Stomach smooth muscle (tissue), 2 donors: ENCODE measurements at regions not wholly inside any gene's neighbourhood (a gene's known extent, or its start where the extent isn't known, plus 50 kb on each side); places are given as distances from the start of the nearest gene placed in this dataset.

ENCODE experiments used
- H3K27ac ChIP-seq: one replicate; pipeline ENCODE4 v1.7.0; 2013; ENCODE audit warnings: mild to moderate bottlenecking, low read length, inconsistent platforms
- H3K27me3 ChIP-seq, 2 donors: one replicate each; pipeline ENCODE4 v1.7.0; 2013; ENCODE audit warnings: low read length in 2 of 2; ENCODE audit not compliant: insufficient read depth in 2 of 2, control insufficient read depth in 1 of 2
- H3K36me3 ChIP-seq, 2 donors: one replicate each; pipeline ENCODE4 v1.7.0; 2013; ENCODE audit warnings: low read length in 2 of 2; ENCODE audit not compliant: control insufficient read depth in 2 of 2, insufficient read depth in 2 of 2
- H3K4me1 ChIP-seq: one replicate; pipeline ENCODE4 v1.7.0; 2013; ENCODE audit warnings: low read length; ENCODE audit not compliant: control insufficient read depth, insufficient read depth
- H3K4me3 ChIP-seq, 2 donors: one replicate each; pipeline ENCODE4 v1.7.0; 2013; ENCODE audit warnings: low read length in 2 of 2
- H3K9ac ChIP-seq, 2 donors: one replicate each; pipeline ENCODE4 v1.7.0; 2013; ENCODE audit warnings: low read length in 2 of 2, mild to moderate bottlenecking in 1 of 2
- H3K9me3 ChIP-seq, 2 donors: one replicate each; pipeline ENCODE4 v1.7.0; 2013; ENCODE audit warnings: low read length in 2 of 2; ENCODE audit not compliant: control insufficient read depth in 2 of 2
- donor health status: healthy.
- donor health status: Pancreatic carcinoma.

DNA sequence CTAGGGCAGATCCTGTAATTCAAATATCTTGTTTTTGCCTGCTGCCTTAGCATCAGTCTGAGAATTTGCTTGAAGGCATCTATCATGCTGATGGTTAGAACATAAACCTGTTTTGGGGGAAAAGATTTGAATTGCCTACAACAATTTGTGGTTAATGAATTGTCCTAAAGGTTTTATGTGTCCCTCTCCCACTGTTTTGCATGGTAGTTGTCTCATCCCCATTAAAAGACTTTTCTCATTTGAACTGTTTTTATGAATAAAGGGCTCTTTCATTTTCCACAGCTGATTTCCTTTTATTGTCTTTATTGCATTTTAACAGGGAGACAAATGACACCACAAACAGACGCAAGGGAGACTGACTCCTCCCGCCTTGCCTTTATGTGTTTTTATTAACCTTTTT, 275.6 kb downstream of the PIK3C3 start:
- H3K4me1 ChIP-seq: no peaks in the 10 kb centered on the region
- no peak overlapping the region for H3K27ac ChIP-seq
- H3K4me3 ChIP-seq: no peak overlapping the region
- H3K9me3 ChIP-seq: no peaks in the 10 kb centered on the region
- H3K36me3 ChIP-seq: no peaks in the 10 kb centered on the region
- H3K9ac ChIP-seq: no peak overlapping the region
- H3K27me3 ChIP-seq: no peaks in the 10 kb centered on the region

DNA sequence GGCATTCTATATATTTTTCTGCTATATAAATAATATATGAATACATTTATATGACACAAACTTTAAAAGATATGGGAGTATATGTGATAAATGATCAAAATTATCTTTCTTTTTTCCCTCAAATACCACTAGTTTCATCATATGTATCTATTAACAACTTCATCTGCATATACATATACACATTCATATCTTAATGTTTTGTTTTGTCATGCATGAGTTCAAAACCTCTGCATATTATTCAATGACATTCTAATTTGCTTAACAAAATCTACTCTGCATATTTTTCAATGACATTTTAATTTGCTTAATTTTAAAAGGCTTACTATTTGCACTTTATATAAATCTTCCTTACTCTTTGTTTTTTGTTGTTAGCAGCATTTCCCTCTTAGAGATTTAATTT, 276.2 kb downstream of the PIK3C3 start:
- no peaks in the 10 kb centered on the region for H3K4me1 ChIP-seq
- H3K36me3 ChIP-seq: no peaks in the 10 kb centered on the region
- no peak overlapping the region for H3K4me3 ChIP-seq
- H3K9ac ChIP-seq: no peak overlapping the region
- H3K27me3 ChIP-seq: no peaks in the 10 kb centered on the region
- H3K9me3 ChIP-seq: no peaks in the 10 kb centered on the region
- no peak overlapping the region for H3K27ac ChIP-seq

DNA sequence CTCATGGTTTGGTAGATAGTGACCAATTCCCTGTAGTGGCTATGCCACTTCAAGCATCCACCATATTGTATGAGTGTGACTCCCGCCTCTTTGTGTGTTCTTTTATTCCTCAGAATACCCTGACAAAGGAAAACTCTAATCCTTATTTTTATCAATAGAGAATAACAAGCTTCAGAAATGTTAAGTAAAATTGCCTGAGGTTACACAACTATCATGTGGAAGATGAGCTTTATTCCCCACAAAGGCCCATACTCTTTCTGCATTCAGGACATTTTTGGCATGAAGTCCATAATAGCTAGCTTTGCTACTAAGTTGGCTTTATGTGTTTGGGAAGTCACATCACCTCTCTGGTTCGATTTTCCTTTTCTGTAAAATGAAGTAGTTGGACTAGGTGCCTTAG, 276.8 kb downstream of the PIK3C3 start:
- no peaks in the 10 kb centered on the region for H3K36me3 ChIP-seq
- no peaks in the 10 kb centered on the region for H3K27me3 ChIP-seq
- no peaks in the 10 kb centered on the region for H3K4me1 ChIP-seq

DNA sequence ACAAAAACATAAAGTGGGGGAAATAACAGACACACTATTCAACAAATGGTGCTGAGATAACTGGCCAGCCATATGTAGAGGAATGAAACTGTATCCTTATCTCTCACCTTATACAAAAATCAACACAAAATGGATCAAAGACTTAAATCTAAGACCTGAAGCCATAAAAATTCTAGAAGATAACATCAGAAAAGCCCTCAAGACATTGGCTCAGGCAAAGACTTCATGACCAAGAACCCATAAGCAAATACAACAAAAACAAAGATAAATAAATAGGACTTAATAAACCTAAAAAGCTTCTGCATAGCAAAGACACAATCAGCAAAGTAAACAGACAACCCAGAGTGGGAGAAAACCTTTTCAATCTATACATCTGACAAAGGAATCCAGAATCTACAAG, 278.9 kb downstream of the PIK3C3 start:
- no peak overlapping the region for H3K4me3 ChIP-seq
- no peak overlapping the region for H3K27ac ChIP-seq
- H3K4me1 ChIP-seq: no peaks in the 10 kb centered on the region
- H3K36me3 ChIP-seq: no peaks in the 10 kb centered on the region
- H3K27me3 ChIP-seq: no peaks in the 10 kb centered on the region
- no peaks in the 10 kb centered on the region for H3K9me3 ChIP-seq
- no peak overlapping the region for H3K9ac ChIP-seq

More for the DNA sequence above, 276.8 kb downstream of the PIK3C3 start:
- no peak overlapping the region for H3K27ac ChIP-seq
- no peaks in the 10 kb centered on the region for H3K9me3 ChIP-seq
- no peak overlapping the region for H3K9ac ChIP-seq
- H3K4me3 ChIP-seq: no peak overlapping the region

GRCh38 chr18:42242758-42243157, 287.7 kb downstream of the PIK3C3 start:
- H3K4me1 ChIP-seq: no peaks in the 10 kb centered on the region
- no peaks in the 10 kb centered on the region for H3K9me3 ChIP-seq
- H3K36me3 ChIP-seq: no peaks in the 10 kb centered on the region
- H3K27me3 ChIP-seq: no peaks in the 10 kb centered on the region
- no peak overlapping the region for H3K4me3 ChIP-seq
- no peak overlapping the region for H3K27ac ChIP-seq
- no peak overlapping the region for H3K9ac ChIP-seq

- no peak overlapping the region for H3K27ac ChIP-seq
- no peak overlapping the region for H3K9ac ChIP-seq
- H3K9me3 ChIP-seq: no peaks in the 10 kb centered on the region
- H3K27me3 ChIP-seq: no peaks in the 10 kb centered on the region
- H3K4me1 ChIP-seq: no peaks in the 10 kb centered on the region
- no peak overlapping the region for H3K4me3 ChIP-seq
- no peaks in the 10 kb centered on the region for H3K36me3 ChIP-seq
Observed at GRCh38 chr18:42245137-42245536, 290.1 kb downstream of the PIK3C3 start.

GRCh38 chr18:42255908-42256765, 301.1 kb downstream of the PIK3C3 start:
- Histone ChIP-seq H3K4me1 (no peaks in the 10 kb centered on the region), H3K9ac (no peak overlapping the region), H3K36me3 (no peaks in the 10 kb centered on the region), H3K27ac (no peak overlapping the region), H3K4me3 (no peak overlapping the region), H3K27me3 (no peaks in the 10 kb centered on the region), H3K9me3 (peaks cover 0 to 4% of the 10 kb centered on the region in 2 donors)

- Histone ChIP-seq H3K4me1 (no peaks in the 10 kb centered on the region), H3K4me3 (no peak overlapping the region), H3K27ac (no peak overlapping the region), H3K9ac (no peak overlapping the region), H3K27me3 (no peaks in the 10 kb centered on the region), H3K9me3 (peaks cover 0 to 1% of the 10 kb centered on the region in 2 donors), H3K36me3 (no peaks in the 10 kb centered on the region)
Observed at GRCh38 chr18:42258301-42258965, 303.4 kb downstream of the PIK3C3 start.

DNA sequence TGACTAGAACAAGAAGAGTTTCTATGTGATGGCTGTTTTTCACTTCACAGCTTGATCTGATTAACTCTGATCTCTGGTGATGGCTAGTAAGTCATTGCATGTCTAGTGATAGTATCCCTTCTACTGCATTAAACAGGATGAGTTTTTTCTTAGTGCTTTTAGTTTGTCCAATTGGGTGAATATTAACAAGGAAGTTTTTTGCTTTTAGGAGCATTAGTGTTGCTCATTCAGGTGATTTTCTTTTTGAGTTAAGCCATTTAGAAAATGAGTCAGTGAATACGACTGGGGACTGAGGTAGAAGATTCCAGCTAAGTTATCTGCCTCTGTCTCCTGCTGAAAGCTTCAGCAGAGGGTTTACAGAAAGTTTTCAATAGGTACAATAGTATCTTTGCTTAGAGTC, 306.7 kb downstream of the PIK3C3 start:
- H3K4me3 ChIP-seq: no peak overlapping the region
- no peak overlapping the region for H3K9ac ChIP-seq
- no peak overlapping the region for H3K27ac ChIP-seq
- H3K27me3 ChIP-seq: no peaks in the 10 kb centered on the region
- no peaks in the 10 kb centered on the region for H3K4me1 ChIP-seq
- H3K9me3 ChIP-seq: no peaks in the 10 kb centered on the region
- no peaks in the 10 kb centered on the region for H3K36me3 ChIP-seq

GRCh38 chr18:42264497-42264896, 309.5 kb downstream of the PIK3C3 start:
- no peaks in the 10 kb centered on the region for H3K36me3 ChIP-seq
- no peak overlapping the region for H3K27ac ChIP-seq
- no peak overlapping the region for H3K4me3 ChIP-seq
- H3K9ac ChIP-seq: no peak overlapping the region
- H3K4me1 ChIP-seq: no peaks in the 10 kb centered on the region
- no peaks in the 10 kb centered on the region for H3K27me3 ChIP-seq
- no peaks in the 10 kb centered on the region for H3K9me3 ChIP-seq

DNA sequence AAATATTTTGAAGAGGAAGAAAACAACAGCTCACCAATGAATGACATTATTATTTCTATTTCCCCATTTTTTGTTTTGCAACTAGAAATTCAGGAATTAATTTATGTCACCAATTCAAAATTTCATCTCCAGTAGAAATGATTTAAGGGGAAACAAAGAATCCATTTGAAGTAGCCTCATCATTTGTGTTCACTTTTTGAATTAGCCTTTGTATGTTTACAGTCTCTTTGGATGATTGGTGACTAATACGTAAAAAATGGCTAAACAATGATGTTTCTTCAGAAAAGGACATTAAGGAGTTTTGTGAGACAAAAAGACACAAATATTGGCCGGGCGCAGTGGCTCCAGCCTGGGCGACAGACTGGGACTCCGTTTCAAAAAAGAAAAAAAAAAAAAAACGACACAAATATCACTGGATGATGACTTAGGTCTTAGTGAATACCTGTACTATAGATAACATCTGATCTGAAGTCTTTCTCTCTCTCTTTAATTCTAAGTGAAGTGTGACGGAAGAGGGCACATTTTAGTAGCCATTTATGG, 313.2 kb downstream of the PIK3C3 start:
- no peak overlapping the region for H3K9ac ChIP-seq
- H3K4me3 ChIP-seq: no peak overlapping the region
- no peaks in the 10 kb centered on the region for H3K9me3 ChIP-seq
- no peaks in the 10 kb centered on the region for H3K27me3 ChIP-seq
- H3K4me1 ChIP-seq: no peaks in the 10 kb centered on the region
- no peak overlapping the region for H3K27ac ChIP-seq
- no peaks in the 10 kb centered on the region for H3K36me3 ChIP-seq
